ENCODE measurements at regions not wholly inside any gene's neighbourhood (a gene's known extent, or its start where the extent isn't known, plus 50 kb on each side); places are given as distances from the start of the nearest gene placed in this dataset.

GRCh38 chr7:41136551-41136950, 566.3 kb downstream of the INHBA start:
- no peaks in the 10 kb centered on the region for H3K9me3 ChIP-seq (ENCODE audit: low read length)
- H4K20me1 ChIP-seq (ENCODE audit: insufficient read depth, low read depth, low read length) = no peaks in the 10 kb centered on the region
- no peak overlapping the region for H3K4me2 ChIP-seq (ENCODE audit: low read depth, low read length, poor library complexity, severe bottlenecking)
- no peak overlapping the region for H3K9ac ChIP-seq (ENCODE audit: low read length)
- DNase-seq = no peak
- no peaks in the 10 kb centered on the region for H3K27me3 ChIP-seq (ENCODE audit: low read length)
- H3K4me3 ChIP-seq (ENCODE audit: low read length) = no peak overlapping the region
- H3K4me1 ChIP-seq (ENCODE audit: low read length) = no peaks in the 10 kb centered on the region
- H3K79me2 ChIP-seq (ENCODE audit: low read length) = no peaks in the 10 kb centered on the region
- no peaks in the 10 kb centered on the region for H3K36me3 ChIP-seq (ENCODE audit: insufficient read depth, low read length)
- H3K9me2 ChIP-seq (replicated peaks; ENCODE audit: insufficient read depth, low read length) = no peaks in the 10 kb centered on the region
- H3K27ac ChIP-seq (ENCODE audit: low read length) = no peak overlapping the region
- H2AFZ ChIP-seq (ENCODE audit: low read length) = no peak overlapping the region

GRCh38 chr7:41135511-41135910, 567.4 kb downstream of the INHBA start:
- Histone ChIP-seq H3K79me2 (ENCODE audit: low read length) (no peaks in the 10 kb centered on the region), H2AFZ (ENCODE audit: low read length) (no peak overlapping the region), H4K20me1 (ENCODE audit: insufficient read depth, low read depth, low read length) (no peaks in the 10 kb centered on the region), H3K27ac (ENCODE audit: low read length) (no peak overlapping the region), H3K4me3 (ENCODE audit: low read length) (no peak overlapping the region), H3K9me2 (replicated peaks; ENCODE audit: insufficient read depth, low read length) (no peaks in the 10 kb centered on the region), H3K27me3 (ENCODE audit: low read length) (no peaks in the 10 kb centered on the region), H3K4me2 (ENCODE audit: low read depth, low read length, poor library complexity, severe bottlenecking) (no peak overlapping the region), H3K4me1 (ENCODE audit: low read length) (no peaks in the 10 kb centered on the region), H3K9me3 (ENCODE audit: low read length) (no peaks in the 10 kb centered on the region), H3K9ac (ENCODE audit: low read length) (no peak overlapping the region), H3K36me3 (ENCODE audit: insufficient read depth, low read length) (no peaks in the 10 kb centered on the region)
- no peak for DNase-seq

GRCh38 chr7:41134300-41135255, 568.3 kb downstream of the INHBA start:
- DNase-seq = no peak
- H3K9me3 ChIP-seq (ENCODE audit: low read length) = no peaks in the 10 kb centered on the region
- no peaks in the 10 kb centered on the region for H3K9me2 ChIP-seq (replicated peaks; ENCODE audit: insufficient read depth, low read length)
- no peaks in the 10 kb centered on the region for H4K20me1 ChIP-seq (ENCODE audit: insufficient read depth, low read depth, low read length)
- no peak overlapping the region for H3K9ac ChIP-seq (ENCODE audit: low read length)
- H3K27ac ChIP-seq (ENCODE audit: low read length) = no peak overlapping the region
- H3K4me1 ChIP-seq (ENCODE audit: low read length) = no peaks in the 10 kb centered on the region
- H2AFZ ChIP-seq (ENCODE audit: low read length) = no peak overlapping the region
- H3K27me3 ChIP-seq (ENCODE audit: low read length) = no peaks in the 10 kb centered on the region
- no peak overlapping the region for H3K4me3 ChIP-seq (ENCODE audit: low read length)
- H3K36me3 ChIP-seq (ENCODE audit: insufficient read depth, low read length) = no peaks in the 10 kb centered on the region
- no peaks in the 10 kb centered on the region for H3K79me2 ChIP-seq (ENCODE audit: low read length)
- no peak overlapping the region for H3K4me2 ChIP-seq (ENCODE audit: low read depth, low read length, poor library complexity, severe bottlenecking)

- no peaks in the 10 kb centered on the region for H4K20me1 ChIP-seq (ENCODE audit: insufficient read depth, low read depth, low read length)
- DNase-seq = no peak
- no peak overlapping the region for H2AFZ ChIP-seq (ENCODE audit: low read length)
- H3K27me3 ChIP-seq (ENCODE audit: low read length) = no peaks in the 10 kb centered on the region
- H3K4me2 ChIP-seq (ENCODE audit: low read depth, low read length, poor library complexity, severe bottlenecking) = no peak overlapping the region
- H3K9me2 ChIP-seq (replicated peaks; ENCODE audit: insufficient read depth, low read length) = no peaks in the 10 kb centered on the region
- H3K79me2 ChIP-seq (ENCODE audit: low read length) = no peaks in the 10 kb centered on the region
- H3K36me3 ChIP-seq (ENCODE audit: insufficient read depth, low read length) = no peaks in the 10 kb centered on the region
- H3K4me1 ChIP-seq (ENCODE audit: low read length) = no peaks in the 10 kb centered on the region
- H3K27ac ChIP-seq (ENCODE audit: low read length) = no peak overlapping the region
- no peak overlapping the region for H3K9ac ChIP-seq (ENCODE audit: low read length)
- no peaks in the 10 kb centered on the region for H3K9me3 ChIP-seq (ENCODE audit: low read length)
- H3K4me3 ChIP-seq (ENCODE audit: low read length) = no peak overlapping the region
Observed at GRCh38 chr7:41133690-41134299, 569.1 kb downstream of the INHBA start.

GRCh38 chr7:41131956-41132355, 570.9 kb downstream of the INHBA start:
- Histone ChIP-seq H3K36me3 (ENCODE audit: insufficient read depth, low read length) (no peaks in the 10 kb centered on the region), H2AFZ (ENCODE audit: low read length) (no peak overlapping the region), H3K4me1 (ENCODE audit: low read length) (no peaks in the 10 kb centered on the region), H3K4me3 (ENCODE audit: low read length) (no peak overlapping the region), H4K20me1 (ENCODE audit: insufficient read depth, low read depth, low read length) (no peaks in the 10 kb centered on the region), H3K27ac (ENCODE audit: low read length) (no peak overlapping the region), H3K4me2 (ENCODE audit: low read depth, low read length, poor library complexity, severe bottlenecking) (no peak overlapping the region), H3K27me3 (ENCODE audit: low read length) (no peaks in the 10 kb centered on the region), H3K9me2 (replicated peaks; ENCODE audit: insufficient read depth, low read length) (no peaks in the 10 kb centered on the region), H3K9ac (ENCODE audit: low read length) (no peak overlapping the region), H3K9me3 (ENCODE audit: low read length) (no peaks in the 10 kb centered on the region), H3K79me2 (ENCODE audit: low read length) (no peaks in the 10 kb centered on the region)
- DNase-seq = no peak

GRCh38 chr7:41130561-41131236, 572.2 kb downstream of the INHBA start:
- Histone ChIP-seq H3K4me1 (ENCODE audit: low read length) (no peaks in the 10 kb centered on the region), H3K36me3 (ENCODE audit: insufficient read depth, low read length) (no peaks in the 10 kb centered on the region), H3K9me3 (ENCODE audit: low read length) (no peaks in the 10 kb centered on the region), H3K79me2 (ENCODE audit: low read length) (no peaks in the 10 kb centered on the region), H3K27me3 (ENCODE audit: low read length) (no peaks in the 10 kb centered on the region), H3K4me2 (ENCODE audit: low read depth, low read length, poor library complexity, severe bottlenecking) (no peak overlapping the region), H4K20me1 (ENCODE audit: insufficient read depth, low read depth, low read length) (no peaks in the 10 kb centered on the region), H3K9me2 (replicated peaks; ENCODE audit: insufficient read depth, low read length) (no peaks in the 10 kb centered on the region), H3K9ac (ENCODE audit: low read length) (no peak overlapping the region), H3K27ac (ENCODE audit: low read length) (no peak overlapping the region), H2AFZ (ENCODE audit: low read length) (no peak overlapping the region), H3K4me3 (ENCODE audit: low read length) (no peak overlapping the region)
- no peak for DNase-seq

- Histone ChIP-seq H3K9me3 (ENCODE audit: low read length) (no peaks in the 10 kb centered on the region), H3K4me1 (ENCODE audit: low read length) (no peaks in the 10 kb centered on the region), H3K27ac (ENCODE audit: low read length) (no peak overlapping the region), H3K36me3 (ENCODE audit: insufficient read depth, low read length) (no peaks in the 10 kb centered on the region), H4K20me1 (ENCODE audit: insufficient read depth, low read depth, low read length) (no peaks in the 10 kb centered on the region), H3K9me2 (replicated peaks; ENCODE audit: insufficient read depth, low read length) (no peaks in the 10 kb centered on the region), H3K9ac (ENCODE audit: low read length) (no peak overlapping the region), H3K4me2 (ENCODE audit: low read depth, low read length, poor library complexity, severe bottlenecking) (no peak overlapping the region), H3K79me2 (ENCODE audit: low read length) (no peaks in the 10 kb centered on the region), H2AFZ (ENCODE audit: low read length) (no peak overlapping the region), H3K4me3 (ENCODE audit: low read length) (no peak overlapping the region), H3K27me3 (ENCODE audit: low read length) (no peaks in the 10 kb centered on the region)
- DNase-seq = no peak
Observed at GRCh38 chr7:41130086-41130485, 572.8 kb downstream of the INHBA start.

GRCh38 chr7:41125343-41125742, 577.5 kb downstream of the INHBA start:
- Histone ChIP-seq H3K27ac (ENCODE audit: low read length) (no peak overlapping the region), H3K9ac (ENCODE audit: low read length) (no peak overlapping the region), H3K4me3 (ENCODE audit: low read length) (no peak overlapping the region), H4K20me1 (ENCODE audit: insufficient read depth, low read depth, low read length) (no peaks in the 10 kb centered on the region), H3K4me2 (ENCODE audit: low read depth, low read length, poor library complexity, severe bottlenecking) (no peak overlapping the region), H3K9me2 (replicated peaks; ENCODE audit: insufficient read depth, low read length) (no peaks in the 10 kb centered on the region), H2AFZ (ENCODE audit: low read length) (no peak overlapping the region), H3K4me1 (ENCODE audit: low read length) (no peaks in the 10 kb centered on the region), H3K79me2 (ENCODE audit: low read length) (no peaks in the 10 kb centered on the region), H3K27me3 (ENCODE audit: low read length) (no peaks in the 10 kb centered on the region), H3K36me3 (ENCODE audit: insufficient read depth, low read length) (no peaks in the 10 kb centered on the region), H3K9me3 (ENCODE audit: low read length) (no peaks in the 10 kb centered on the region)
- DNase-seq = no peak
